H1 (cell line): ENCODE measurements at regions not wholly inside any gene's neighbourhood (a gene's known extent, or its start where the extent isn't known, plus 50 kb on each side); places are given as distances from the start of the nearest gene placed in this dataset.

Source experiments
- CTCF ChIA-PET: fragments of 300-600 bp; sonication (Branson Sonifier 250); formaldehyde crosslinking; loops from one replicate; lab custom pipeline; 2021; ENCODE audit not compliant: partially characterized antibody; lab: Charles Lee
- POLR2A ChIA-PET: fragments of 300-600 bp; sonication (Branson Sonifier 250); formaldehyde crosslinking; loops from one replicate; lab custom pipeline; 2021; ENCODE audit warnings: inconsistent platforms; ENCODE audit not compliant: partially characterized antibody; lab: Charles Lee
- DNase-seq, 2 experiments: peaks; one replicate each; pipeline versions ENCODE4 v3.0.0 to v3.0.0-alpha.2; 2010 to 2022; ENCODE audit warnings: low spot score in 2 of 2, low read depth in 1 of 2, mixed read lengths in 1 of 2
- FAIRE-seq: peaks from 2 replicates; lab custom pipeline; 2011; peaks lifted over from hg19 to GRCh38; lab: Jason Lieb, UNC
- H2AFZ ChIP-seq: 2 replicates; pipeline ENCODE4 v1.8.1; 2012; ENCODE audit warnings: low read length, inconsistent platforms
- H2AK5ac ChIP-seq: 2 replicates; pipeline ENCODE4 v1.6.1; 2013; ENCODE audit warnings: low read depth, low read length
- H2BK120ac ChIP-seq: replicated peaks from 2 replicates; pipeline ENCODE3; 2013; ENCODE audit warnings: low read depth, low read length, inconsistent platforms
- H2BK12ac ChIP-seq: 2 replicates; pipeline ENCODE4 v1.6.1; 2013; ENCODE audit warnings: low read depth, low read length
- H2BK15ac ChIP-seq: 2 replicates; pipeline ENCODE4 v1.6.1; 2013; ENCODE audit warnings: low read length
- H2BK20ac ChIP-seq: 2 replicates; pipeline ENCODE4 v1.6.1; 2013; ENCODE audit warnings: low read length
- H2BK5ac ChIP-seq: 2 replicates; pipeline ENCODE4 v1.6.1; 2013; ENCODE audit warnings: low read depth, low read length
- H3K14ac ChIP-seq: 2 replicates; pipeline ENCODE4 v1.6.1; 2013; ENCODE audit warnings: inconsistent platforms; ENCODE audit not compliant: insufficient read length
- H3K18ac ChIP-seq: 2 replicates; pipeline ENCODE4 v1.6.1; 2013; ENCODE audit warnings: low read length; ENCODE audit errors: extremely low read depth
- H3K23ac ChIP-seq: 2 replicates; pipeline ENCODE4 v1.6.1; 2013; ENCODE audit warnings: inconsistent platforms; ENCODE audit not compliant: insufficient read length
- H3K23me2 ChIP-seq: 2 replicates; pipeline ENCODE4 v1.6.1; 2013; ENCODE audit warnings: low read depth, low read length
- H3K27ac ChIP-seq: 2 replicates; pipeline ENCODE4 v1.6.1; 2011; ENCODE audit warnings: low read depth, low read length, inconsistent platforms
- H3K27me3 ChIP-seq, 4 experiments: replicated peaks in 1 of 4; 1 replicate in 1 of 4; 2 replicates in 3 of 4; pipeline versions ENCODE4 v1.6.1 to v1.8.1; 2011 to 2013; ENCODE audit warnings: low read length in 3 of 4, mild to moderate bottlenecking in 3 of 4, inconsistent platforms in 2 of 4, mixed read lengths in 2 of 4, moderate library complexity in 1 of 4; ENCODE audit not compliant: control insufficient read depth in 3 of 4, insufficient read depth in 3 of 4; ENCODE audit errors: extremely low read depth in 1 of 4
- H3K36me3 ChIP-seq, 4 experiments: 2 replicates each; pipeline versions ENCODE4 v1.6.1 to v1.8.1; 2011 to 2013; ENCODE audit warnings: mild to moderate bottlenecking in 4 of 4, low read length in 3 of 4, moderate library complexity in 2 of 4, control low read depth in 1 of 4, inconsistent platforms in 1 of 4; ENCODE audit not compliant: insufficient read depth in 4 of 4, control insufficient read depth in 2 of 4
- H3K4ac ChIP-seq: replicated peaks from 2 replicates; pipeline ENCODE3; 2013; ENCODE audit warnings: low read length, low read depth, mixed read lengths, inconsistent platforms; ENCODE audit not compliant: insufficient read length
- H3K4me1 ChIP-seq, 4 experiments: replicated peaks in 1 of 4; 1 replicate in 1 of 4; 2 replicates in 3 of 4; pipeline versions ENCODE4 v1.6.1 to v1.8.1; 2011 to 2013; ENCODE audit warnings: low read length in 3 of 4, inconsistent platforms in 2 of 4, mixed read lengths in 1 of 4; ENCODE audit not compliant: insufficient read depth in 4 of 4, control insufficient read depth in 3 of 4
- H3K4me2 ChIP-seq, 2 experiments: 2 replicates each; pipeline versions ENCODE4 v1.6.1 to v1.8.1; 2011 to 2013; ENCODE audit warnings: low read depth in 2 of 2, low read length in 2 of 2, control low read depth in 1 of 2, inconsistent platforms in 1 of 2, mild to moderate bottlenecking in 1 of 2; ENCODE audit not compliant: insufficient read depth in 1 of 2
- H3K4me3 ChIP-seq, 4 experiments: fragments of 200-600, 300-600 bp in 1 of 4; sonication (generic), shearing (Covaris generic), sonication (Bioruptor Twin) in 1 of 4; 2 replicates each; pipeline versions ENCODE4 v1.5.1 to v1.8.1; 2011 to 2016; ENCODE audit warnings: low read length in 4 of 4, low read depth in 3 of 4, control low read depth in 2 of 4, inconsistent platforms in 2 of 4, mild to moderate bottlenecking in 2 of 4, mixed read lengths in 1 of 4, moderate library complexity in 1 of 4; ENCODE audit not compliant: insufficient read depth in 2 of 4; ENCODE audit errors: extremely low read depth in 1 of 4
- H3K56ac ChIP-seq: replicated peaks from 2 replicates; pipeline ENCODE3; 2013; ENCODE audit warnings: low read depth, mild to moderate bottlenecking, mixed read lengths, low read length, inconsistent platforms; ENCODE audit not compliant: insufficient read length
- H3K79me1 ChIP-seq: 2 replicates; pipeline ENCODE4 v1.6.1; 2013; ENCODE audit warnings: low read depth, low read length, control low read depth
- H3K79me2 ChIP-seq, 2 experiments: 2 replicates each; pipeline versions ENCODE4 v1.6.1 to v1.8.1; 2012 to 2013; ENCODE audit warnings: low read length in 2 of 2, mild to moderate bottlenecking in 2 of 2, inconsistent platforms in 1 of 2; ENCODE audit not compliant: insufficient read depth in 2 of 2, control insufficient read depth in 1 of 2
- H3K9ac ChIP-seq, 4 experiments: replicated peaks in 1 of 4; 1 replicate in 1 of 4; 2 replicates in 3 of 4; pipeline versions ENCODE4 v1.6.1 to v1.8.1; 2011 to 2013; ENCODE audit warnings: low read depth in 3 of 4, low read length in 3 of 4, control low read depth in 2 of 4, mild to moderate bottlenecking in 2 of 4, moderate library complexity in 2 of 4, inconsistent platforms in 1 of 4; ENCODE audit errors: extremely low read depth in 1 of 4
- H3K9me3 ChIP-seq, 2 experiments: 2 replicates each; pipeline versions ENCODE4 v1.6.1 to v1.8.1; 2012 to 2013; ENCODE audit warnings: mild to moderate bottlenecking in 2 of 2, moderate library complexity in 2 of 2, control low read depth in 1 of 2, inconsistent platforms in 1 of 2, low read depth in 1 of 2, low read length in 1 of 2, mixed read lengths in 1 of 2; ENCODE audit not compliant: insufficient read depth in 2 of 2
- H4K20me1 ChIP-seq, 2 experiments: replicated peaks in 1 of 2; 2 replicates each; pipeline versions ENCODE3 to v1.8.1; 2011 to 2013; ENCODE audit warnings: inconsistent platforms in 2 of 2, low read length in 2 of 2, mild to moderate bottlenecking in 1 of 2; ENCODE audit not compliant: insufficient read depth in 2 of 2, control insufficient read depth in 1 of 2
- H4K5ac ChIP-seq: 2 replicates; pipeline ENCODE4 v1.6.1; 2013; ENCODE audit warnings: low read length, low read depth, mixed read lengths, inconsistent platforms; ENCODE audit not compliant: insufficient read length
- H4K8ac ChIP-seq: 2 replicates; pipeline ENCODE4 v1.8.0; 2013; ENCODE audit warnings: mild to moderate bottlenecking, moderate library complexity, low read length, inconsistent platforms; ENCODE audit not compliant: insufficient read depth; ENCODE audit errors: extremely low read depth
- H4K91ac ChIP-seq: replicated peaks from 2 replicates; pipeline ENCODE3; 2013; ENCODE audit warnings: low read length, mixed read lengths, inconsistent platforms; ENCODE audit not compliant: insufficient read length
- BACH1 ChIP-seq: IDR thresholded peaks from 2 replicates; pipeline ENCODE4 v1.6.1; 2012; ENCODE audit warnings: low read length, improper control_type of control experiment
- CHD1 ChIP-seq: IDR thresholded peaks from 2 replicates; pipeline ENCODE4 v1.6.1; 2012; ENCODE audit warnings: low read depth, low read length, improper control_type of control experiment
- EGR1 ChIP-seq: IDR thresholded peaks from 2 replicates; pipeline ENCODE4 v1.6.1; 2011; ENCODE audit warnings: low read depth, low read length, borderline replicate concordance
- HDAC6 ChIP-seq: IDR thresholded peaks from one replicate; pipeline ENCODE4 v1.7.1; 2012; ENCODE audit warnings: low read depth, mild to moderate bottlenecking, inconsistent platforms, low read length, moderate library complexity
- POU5F1 ChIP-seq: IDR thresholded peaks from 2 replicates; pipeline ENCODE4 v1.6.1; 2011; ENCODE audit warnings: low read depth, mild to moderate bottlenecking, low read length, moderate library complexity
- WGBS, 2 experiments: shearing (Covaris generic) in 1 of 2; methylation state at CpG; one replicate each; pipeline versions ENCODE4 v1.1.6 to v1.1.7; 2013 to 2015; ENCODE audit warnings: low lambda C conversion rate in 2 of 2, mixed read lengths in 2 of 2, inconsistent platforms in 1 of 2, low coverage in 1 of 2, missing lambda C conversion rate in 1 of 2; ENCODE audit not compliant: insufficient replicate concordance in 2 of 2, insufficient coverage in 1 of 2, insufficient read length in 1 of 2; ENCODE audit errors: extremely low coverage in 1 of 2, missing lambda C conversion rate in 1 of 2; 5-methylcytosine and 5-hydroxymethylcytosine counted together
- TF ChIP-seq, protein P1 (sequence below): IDR thresholded peaks from 2 replicates; pipeline ENCODE4 v1.6.1; 2012; ENCODE audit warnings: inconsistent platforms

DNA sequence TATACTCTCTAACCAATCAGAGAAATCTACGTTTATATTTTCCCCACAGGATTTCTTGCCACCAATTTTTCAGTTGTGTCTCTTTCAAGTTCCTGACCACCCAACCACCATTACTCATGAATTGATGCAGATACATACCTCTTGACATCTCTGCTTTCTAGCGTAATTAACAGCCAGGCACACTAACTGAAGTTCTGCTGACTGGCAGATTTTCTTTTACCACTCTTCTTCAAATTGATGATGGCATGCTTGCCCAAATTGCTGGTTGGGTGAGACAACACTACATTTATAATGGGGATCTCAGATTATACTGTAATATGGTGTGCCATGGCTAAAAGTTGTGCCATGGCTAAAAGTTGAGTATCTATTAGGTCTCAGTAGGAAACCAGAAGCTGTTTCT, 566.7 kb downstream of the ADGRL2 start:
- no peaks in the 10 kb centered on the region for H3K36me3 ChIP-seq
- no peak overlapping the region for H3K9ac ChIP-seq
- no peak overlapping the region for H3K27ac ChIP-seq
- H3K9me3 ChIP-seq: no peaks in the 10 kb centered on the region
- no peak overlapping the region for H2BK20ac ChIP-seq
- TF ChIP-seq, protein P1, sequence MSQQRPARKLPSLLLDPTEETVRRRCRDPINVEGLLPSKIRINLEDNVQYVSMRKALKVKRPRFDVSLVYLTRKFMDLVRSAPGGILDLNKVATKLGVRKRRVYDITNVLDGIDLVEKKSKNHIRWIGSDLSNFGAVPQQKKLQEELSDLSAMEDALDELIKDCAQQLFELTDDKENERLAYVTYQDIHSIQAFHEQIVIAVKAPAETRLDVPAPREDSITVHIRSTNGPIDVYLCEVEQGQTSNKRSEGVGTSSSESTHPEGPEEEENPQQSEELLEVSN: no peak
- TF ChIP-seq POU5F1: no peak
- no peak for TF ChIP-seq BACH1
- no peak for TF ChIP-seq EGR1
- no peak for TF ChIP-seq CHD1
- TF ChIP-seq HDAC6: no peak
- no peak overlapping the region for H4K5ac ChIP-seq
- no peak overlapping the region for H2BK12ac ChIP-seq
- H2BK5ac ChIP-seq: no peak overlapping the region
- H4K8ac ChIP-seq: no peak overlapping the region
- no peaks in the 10 kb centered on the region for H4K20me1 ChIP-seq
- no peaks in the 10 kb centered on the region for H3K23me2 ChIP-seq
- H3K79me2 ChIP-seq: no peaks in the 10 kb centered on the region
- no peaks in the 10 kb centered on the region for H3K27me3 ChIP-seq
- H2BK15ac ChIP-seq: no peak overlapping the region
- H3K79me1 ChIP-seq: no peaks in the 10 kb centered on the region
- no peak for DNase-seq
- no peak overlapping the region for H3K18ac ChIP-seq
- POLR2A ChIA-PET: no interaction called here
- no peak overlapping the region for H3K23ac ChIP-seq
- no peak overlapping the region for H3K4me3 ChIP-seq
- H3K4me2 ChIP-seq: no peak overlapping the region
- no peak overlapping the region for H2BK120ac ChIP-seq
- H4K91ac ChIP-seq: no peak overlapping the region
- 89% methylated on average over 2 of the region's 2 CpGs; no CpG with 5 or more reads in 1 of the 2 experiments for WGBS, 2 experiments
- no peak overlapping the region for H2AFZ ChIP-seq
- H3K14ac ChIP-seq: no peak overlapping the region
- no peak overlapping the region for H3K56ac ChIP-seq
- CTCF ChIA-PET: interaction anchor here (0.7 kb wide), 1 partner anchor 153 kb away, joined by 3 read pairs; no protein-coding TSS in a partner anchor
- no peak overlapping the region for H3K4ac ChIP-seq
- FAIRE-seq: no peak
- no peaks in the 10 kb centered on the region for H3K4me1 ChIP-seq
- no peak overlapping the region for H2AK5ac ChIP-seq
